ENCODE measurements at regions not wholly inside any gene's neighbourhood (a gene's known extent, or its start where the extent isn't known, plus 50 kb on each side); places are given as distances from the start of the nearest gene placed in this dataset.

DNA sequence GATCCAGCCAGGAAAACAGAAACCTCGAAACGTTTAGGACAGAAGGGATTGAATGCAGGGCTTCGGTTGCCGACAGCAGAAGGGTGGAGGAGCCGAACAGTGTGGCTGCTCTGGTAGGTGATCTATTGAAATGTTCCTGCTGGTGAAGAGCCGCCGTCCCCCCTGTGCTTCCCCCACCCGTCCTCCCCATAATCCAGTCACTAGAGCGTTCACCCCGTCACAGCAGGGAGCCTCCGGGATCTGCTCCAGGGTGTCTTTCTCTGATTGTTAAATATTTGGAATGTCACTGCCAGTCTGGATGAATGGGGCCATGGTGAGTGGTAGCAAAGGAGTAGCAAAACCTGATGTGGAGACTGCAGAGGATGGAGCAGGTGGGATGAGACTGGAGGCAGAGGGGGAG is 255.1 kb upstream of the CSF3R start:
- Histone ChIP-seq H3K36me3 (ENCODE audit: control insufficient read depth in 4 of 4, insufficient read depth in 3 of 4, low read depth in 1 of 4, low read length in 3 of 4) (no peaks in the 10 kb centered on the region), H3K27ac (ENCODE audit: low read depth in 1 of 2, low read length in 2 of 2) (no peak overlapping the region), H3K27me3 (ENCODE audit: control insufficient read depth in 4 of 4, insufficient read depth in 4 of 4, low read length in 3 of 4) (peaks cover 0 to 18% (median 2%) of the 10 kb centered on the region in 4 donors), H3K9ac (ENCODE audit: low read depth in 1 of 2, low read length in 2 of 2) (no peak overlapping the region), H3K9me3 (ENCODE audit: control insufficient read depth in 4 of 4, low read length in 3 of 4) (peaks cover 0 to 3% (median 2%) of the 10 kb centered on the region in 4 donors), H3K4me3 (ENCODE audit: low read depth in 1 of 3, low read length in 3 of 3) (no peak overlapping the region), H3K4me1 (ENCODE audit: control insufficient read depth in 4 of 4, insufficient read depth in 4 of 4, low read length in 3 of 4) (no peaks in the 10 kb centered on the region)
- TF ChIP-seq YY1 (IDR thresholded peaks at IDR 0.05) (no peak), FOXA2 (IDR thresholded peaks at IDR 0.05) (no peak), EGR1 (IDR thresholded peaks at IDR 0.05; ENCODE audit: low read depth in 2 of 2) (no peak), RAD21 (IDR thresholded peaks at IDR 0.05) (no peak), FOXA1 (IDR thresholded peaks at IDR 0.05) (no peak), HNF4G (IDR thresholded peaks at IDR 0.05) (no peak), SP1 (IDR thresholded peaks at IDR 0.05) (no peak), NR2F2 (IDR thresholded peaks at IDR 0.05) (no peak), HNF4A (conservative IDR thresholded peaks at IDR 0.05) (no peak), RXRA (IDR thresholded peaks at IDR 0.05) (no peak)
- TF ChIP-seq, protein P1, sequence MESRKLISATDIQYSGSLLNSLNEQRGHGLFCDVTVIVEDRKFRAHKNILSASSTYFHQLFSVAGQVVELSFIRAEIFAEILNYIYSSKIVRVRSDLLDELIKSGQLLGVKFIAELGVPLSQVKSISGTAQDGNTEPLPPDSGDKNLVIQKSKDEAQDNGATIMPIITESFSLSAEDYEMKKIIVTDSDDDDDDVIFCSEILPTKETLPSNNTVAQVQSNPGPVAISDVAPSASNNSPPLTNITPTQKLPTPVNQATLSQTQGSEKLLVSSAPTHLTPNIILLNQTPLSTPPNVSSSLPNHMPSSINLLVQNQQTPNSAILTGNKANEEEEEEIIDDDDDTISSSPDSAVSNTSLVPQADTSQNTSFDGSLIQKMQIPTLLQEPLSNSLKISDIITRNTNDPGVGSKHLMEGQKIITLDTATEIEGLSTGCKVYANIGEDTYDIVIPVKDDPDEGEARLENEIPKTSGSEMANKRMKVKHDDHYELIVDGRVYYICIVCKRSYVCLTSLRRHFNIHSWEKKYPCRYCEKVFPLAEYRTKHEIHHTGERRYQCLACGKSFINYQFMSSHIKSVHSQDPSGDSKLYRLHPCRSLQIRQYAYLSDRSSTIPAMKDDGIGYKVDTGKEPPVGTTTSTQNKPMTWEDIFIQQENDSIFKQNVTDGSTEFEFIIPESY (IDR thresholded peaks at IDR 0.05) = no peak
- TF ChIP-seq, protein P2, sequence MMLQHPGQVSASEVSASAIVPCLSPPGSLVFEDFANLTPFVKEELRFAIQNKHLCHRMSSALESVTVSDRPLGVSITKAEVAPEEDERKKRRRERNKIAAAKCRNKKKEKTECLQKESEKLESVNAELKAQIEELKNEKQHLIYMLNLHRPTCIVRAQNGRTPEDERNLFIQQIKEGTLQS (IDR thresholded peaks at IDR 0.05) = no peak
- TF ChIP-seq, protein P3, sequence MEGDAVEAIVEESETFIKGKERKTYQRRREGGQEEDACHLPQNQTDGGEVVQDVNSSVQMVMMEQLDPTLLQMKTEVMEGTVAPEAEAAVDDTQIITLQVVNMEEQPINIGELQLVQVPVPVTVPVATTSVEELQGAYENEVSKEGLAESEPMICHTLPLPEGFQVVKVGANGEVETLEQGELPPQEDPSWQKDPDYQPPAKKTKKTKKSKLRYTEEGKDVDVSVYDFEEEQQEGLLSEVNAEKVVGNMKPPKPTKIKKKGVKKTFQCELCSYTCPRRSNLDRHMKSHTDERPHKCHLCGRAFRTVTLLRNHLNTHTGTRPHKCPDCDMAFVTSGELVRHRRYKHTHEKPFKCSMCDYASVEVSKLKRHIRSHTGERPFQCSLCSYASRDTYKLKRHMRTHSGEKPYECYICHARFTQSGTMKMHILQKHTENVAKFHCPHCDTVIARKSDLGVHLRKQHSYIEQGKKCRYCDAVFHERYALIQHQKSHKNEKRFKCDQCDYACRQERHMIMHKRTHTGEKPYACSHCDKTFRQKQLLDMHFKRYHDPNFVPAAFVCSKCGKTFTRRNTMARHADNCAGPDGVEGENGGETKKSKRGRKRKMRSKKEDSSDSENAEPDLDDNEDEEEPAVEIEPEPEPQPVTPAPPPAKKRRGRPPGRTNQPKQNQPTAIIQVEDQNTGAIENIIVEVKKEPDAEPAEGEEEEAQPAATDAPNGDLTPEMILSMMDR (IDR thresholded peaks at IDR 0.05; ENCODE audit: low read depth, low read length, missing input control) = no peak
- 21% methylated on average over 11 of the region's 11 CpGs for WGBS
- no peak for DNase-seq (ENCODE audit: low spot score)

DNA sequence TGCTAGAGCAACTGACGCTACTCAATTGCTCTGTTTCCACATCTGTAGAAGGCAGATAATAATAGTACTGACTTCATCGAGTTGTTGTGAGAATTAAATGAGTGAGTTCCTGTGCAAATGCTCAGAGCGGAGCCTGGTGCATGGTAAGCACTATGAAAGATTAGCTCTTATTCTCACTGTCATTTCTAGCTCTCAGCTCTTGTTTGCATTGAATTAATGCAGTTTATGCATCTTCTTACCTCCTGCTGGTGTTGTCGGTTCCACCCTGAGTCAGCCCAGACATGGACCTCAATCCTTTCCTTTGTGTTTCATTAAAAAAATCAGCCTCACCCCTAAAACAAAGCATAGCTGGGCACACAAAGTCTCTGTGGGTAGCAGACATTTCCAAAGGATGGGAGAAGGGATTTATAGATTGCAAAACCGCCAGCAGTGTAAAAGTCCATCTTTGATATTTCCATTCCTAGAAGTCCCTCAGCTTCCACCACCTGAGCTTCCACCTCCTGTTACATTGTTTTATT is 254.4 kb upstream of the CSF3R start:
- H3K36me3 ChIP-seq (ENCODE audit: control insufficient read depth in 4 of 4, insufficient read depth in 3 of 4, low read depth in 1 of 4, low read length in 3 of 4) = no peaks in the 10 kb centered on the region
- H3K4me1 ChIP-seq (ENCODE audit: control insufficient read depth in 4 of 4, insufficient read depth in 4 of 4, low read length in 3 of 4) = no peaks in the 10 kb centered on the region
- no peak overlapping the region for H3K27ac ChIP-seq (ENCODE audit: low read depth in 1 of 2, low read length in 2 of 2)
- 47% methylated on average over 5 of the region's 5 CpGs for WGBS
- peaks cover 0 to 18% (median 2%) of the 10 kb centered on the region in 4 donors for H3K27me3 ChIP-seq (ENCODE audit: control insufficient read depth in 4 of 4, insufficient read depth in 4 of 4, low read length in 3 of 4)
- TF ChIP-seq GABPA (IDR thresholded peaks at IDR 0.05 in 1 of 2, conservative IDR thresholded peaks at IDR 0.05 in 1 of 2) (no peak), RXRA (IDR thresholded peaks at IDR 0.05) (no peak), JUND (IDR thresholded peaks at IDR 0.05) (no peak), RAD21 (IDR thresholded peaks at IDR 0.05) (no peak), FOXA2 (IDR thresholded peaks at IDR 0.05) (no peak), EGR1 (IDR thresholded peaks at IDR 0.05; ENCODE audit: low read depth in 2 of 2) (no peak), HNF4A (conservative IDR thresholded peaks at IDR 0.05) (no peak), SP1 (IDR thresholded peaks at IDR 0.05) (no peak), YY1 (IDR thresholded peaks at IDR 0.05) (no peak)
- TF ChIP-seq, protein P4, sequence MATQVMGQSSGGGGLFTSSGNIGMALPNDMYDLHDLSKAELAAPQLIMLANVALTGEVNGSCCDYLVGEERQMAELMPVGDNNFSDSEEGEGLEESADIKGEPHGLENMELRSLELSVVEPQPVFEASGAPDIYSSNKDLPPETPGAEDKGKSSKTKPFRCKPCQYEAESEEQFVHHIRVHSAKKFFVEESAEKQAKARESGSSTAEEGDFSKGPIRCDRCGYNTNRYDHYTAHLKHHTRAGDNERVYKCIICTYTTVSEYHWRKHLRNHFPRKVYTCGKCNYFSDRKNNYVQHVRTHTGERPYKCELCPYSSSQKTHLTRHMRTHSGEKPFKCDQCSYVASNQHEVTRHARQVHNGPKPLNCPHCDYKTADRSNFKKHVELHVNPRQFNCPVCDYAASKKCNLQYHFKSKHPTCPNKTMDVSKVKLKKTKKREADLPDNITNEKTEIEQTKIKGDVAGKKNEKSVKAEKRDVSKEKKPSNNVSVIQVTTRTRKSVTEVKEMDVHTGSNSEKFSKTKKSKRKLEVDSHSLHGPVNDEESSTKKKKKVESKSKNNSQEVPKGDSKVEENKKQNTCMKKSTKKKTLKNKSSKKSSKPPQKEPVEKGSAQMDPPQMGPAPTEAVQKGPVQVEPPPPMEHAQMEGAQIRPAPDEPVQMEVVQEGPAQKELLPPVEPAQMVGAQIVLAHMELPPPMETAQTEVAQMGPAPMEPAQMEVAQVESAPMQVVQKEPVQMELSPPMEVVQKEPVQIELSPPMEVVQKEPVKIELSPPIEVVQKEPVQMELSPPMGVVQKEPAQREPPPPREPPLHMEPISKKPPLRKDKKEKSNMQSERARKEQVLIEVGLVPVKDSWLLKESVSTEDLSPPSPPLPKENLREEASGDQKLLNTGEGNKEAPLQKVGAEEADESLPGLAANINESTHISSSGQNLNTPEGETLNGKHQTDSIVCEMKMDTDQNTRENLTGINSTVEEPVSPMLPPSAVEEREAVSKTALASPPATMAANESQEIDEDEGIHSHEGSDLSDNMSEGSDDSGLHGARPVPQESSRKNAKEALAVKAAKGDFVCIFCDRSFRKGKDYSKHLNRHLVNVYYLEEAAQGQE (IDR thresholded peaks at IDR 0.05) = no peak
- TF ChIP-seq, protein P5, sequence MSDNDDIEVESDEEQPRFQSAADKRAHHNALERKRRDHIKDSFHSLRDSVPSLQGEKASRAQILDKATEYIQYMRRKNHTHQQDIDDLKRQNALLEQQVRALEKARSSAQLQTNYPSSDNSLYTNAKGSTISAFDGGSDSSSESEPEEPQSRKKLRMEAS (IDR thresholded peaks at IDR 0.05) = no peak
- TF ChIP-seq, protein P2 (IDR thresholded peaks at IDR 0.05) = no peak
- TF ChIP-seq, protein P1 (IDR thresholded peaks at IDR 0.05) = no peak
- TF ChIP-seq, protein P3 (IDR thresholded peaks at IDR 0.05; ENCODE audit: low read depth, low read length, missing input control) = no peak
- no peak overlapping the region for H3K9ac ChIP-seq (ENCODE audit: low read depth in 1 of 2, low read length in 2 of 2)
- H3K4me3 ChIP-seq (ENCODE audit: low read depth in 1 of 3, low read length in 3 of 3) = no peak overlapping the region
- H3K9me3 ChIP-seq (ENCODE audit: control insufficient read depth in 4 of 4, low read length in 3 of 4) = peaks cover 0 to 3% (median 2%) of the 10 kb centered on the region in 4 donors
- no peak for DNase-seq (ENCODE audit: low spot score)

Data from liver (tissue), 8 donors.